OCI-LY3 (cell line): ENCODE measurements at regions not wholly inside any gene's neighbourhood (a gene's known extent, or its start where the extent isn't known, plus 50 kb on each side); places are given as distances from the start of the nearest gene placed in this dataset.

Source experiments
- CTCF ChIP-seq: fragments of 200-600, 300-600 bp; sonication (generic); IDR thresholded peaks from 2 replicates; pipeline ENCODE4 v1.5.1; 2014; ENCODE audit warnings: antibody characterized with exemption, low read length, low read depth
- EZH2phosphoT487 ChIP-seq: fragments of 200-600 bp; shearing (Covaris generic); IDR thresholded peaks from 2 replicates; pipeline ENCODE4 v1.6.1; 2018; ENCODE audit warnings: antibody characterized with exemption, mixed run types, low read depth

- TF ChIP-seq CTCF (no peak), EZH2phosphoT487 (no peak)
These were observed 501.8 kb downstream of the CD83 start for GRCh38 chr6:14619419-14619781.
